ENCODE measurements at regions not wholly inside any gene's neighbourhood (a gene's known extent, or its start where the extent isn't known, plus 50 kb on each side); places are given as distances from the start of the nearest gene placed in this dataset.

DNA sequence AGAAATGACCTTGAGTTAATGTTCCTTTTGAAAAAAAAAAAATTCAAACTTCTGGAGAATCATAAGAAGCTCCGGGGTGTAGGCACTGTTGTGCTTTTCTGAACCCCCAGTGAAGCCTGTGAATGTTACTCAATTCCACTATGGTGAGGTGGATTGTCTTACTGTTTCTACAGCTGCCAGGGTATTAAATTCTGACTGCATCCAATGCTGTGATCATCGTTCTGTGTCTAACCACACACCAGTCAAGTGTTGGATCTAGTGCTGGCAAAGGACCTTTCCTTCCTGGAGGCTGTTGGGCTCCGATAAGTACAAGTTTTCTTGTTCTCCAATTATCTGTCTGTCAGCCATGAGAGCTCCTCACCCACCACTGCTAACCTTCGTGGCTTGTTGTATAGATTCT is 162.0 kb upstream of the EPHA7 start:
- H3K9me3 ChIP-seq (ENCODE audit: low read depth): no peaks in the 10 kb centered on the region
- no peaks in the 10 kb centered on the region for H3K27me3 Mint-ChIP-seq (ENCODE audit: insufficient read depth, low read depth)
- H3K27me3 ChIP-seq: no peaks in the 10 kb centered on the region
- no peaks in the 10 kb centered on the region for H3F3A ChIP-seq (ENCODE audit: low read depth)
- no peak overlapping the region for H3K9ac ChIP-seq
- H4K20me1 ChIP-seq (ENCODE audit: low read depth): no peaks in the 10 kb centered on the region
- H3K36me3 ChIP-seq: no peaks in the 10 kb centered on the region
- H3K4me3 ChIP-seq: no peak overlapping the region
- no peak overlapping the region for H3K4me2 ChIP-seq
- H3K9me3 Mint-ChIP-seq: no peaks in the 10 kb centered on the region
- no peak overlapping the region for H3K27ac Mint-ChIP-seq
- H3K4me3 Mint-ChIP-seq: no peak overlapping the region
- no peaks in the 10 kb centered on the region for H3K79me2 ChIP-seq (ENCODE audit: low read depth)
- TF ChIP-seq, protein P1, sequence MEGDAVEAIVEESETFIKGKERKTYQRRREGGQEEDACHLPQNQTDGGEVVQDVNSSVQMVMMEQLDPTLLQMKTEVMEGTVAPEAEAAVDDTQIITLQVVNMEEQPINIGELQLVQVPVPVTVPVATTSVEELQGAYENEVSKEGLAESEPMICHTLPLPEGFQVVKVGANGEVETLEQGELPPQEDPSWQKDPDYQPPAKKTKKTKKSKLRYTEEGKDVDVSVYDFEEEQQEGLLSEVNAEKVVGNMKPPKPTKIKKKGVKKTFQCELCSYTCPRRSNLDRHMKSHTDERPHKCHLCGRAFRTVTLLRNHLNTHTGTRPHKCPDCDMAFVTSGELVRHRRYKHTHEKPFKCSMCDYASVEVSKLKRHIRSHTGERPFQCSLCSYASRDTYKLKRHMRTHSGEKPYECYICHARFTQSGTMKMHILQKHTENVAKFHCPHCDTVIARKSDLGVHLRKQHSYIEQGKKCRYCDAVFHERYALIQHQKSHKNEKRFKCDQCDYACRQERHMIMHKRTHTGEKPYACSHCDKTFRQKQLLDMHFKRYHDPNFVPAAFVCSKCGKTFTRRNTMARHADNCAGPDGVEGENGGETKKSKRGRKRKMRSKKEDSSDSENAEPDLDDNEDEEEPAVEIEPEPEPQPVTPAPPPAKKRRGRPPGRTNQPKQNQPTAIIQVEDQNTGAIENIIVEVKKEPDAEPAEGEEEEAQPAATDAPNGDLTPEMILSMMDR (IDR thresholded peaks at IDR 0.05): no peak
- no peak for TF ChIP-seq EZH2 (IDR thresholded peaks at IDR 0.05)
- TF ChIP-seq EZH2phosphoT487 (IDR thresholded peaks at IDR 0.05): no peak
- H3K4me1 Mint-ChIP-seq: peaks cover 10% of the 10 kb centered on the region
- no peaks in the 10 kb centered on the region for H3K36me3 Mint-ChIP-seq
- no peak overlapping the region for H3K27ac ChIP-seq
- peaks cover 10% of the 10 kb centered on the region for H3K4me1 ChIP-seq
- DNase-seq (ENCODE audit: low spot score): no peak
- peak overlapping the region; percentile 65 for H2AFZ ChIP-seq (replicated peaks)

DNA sequence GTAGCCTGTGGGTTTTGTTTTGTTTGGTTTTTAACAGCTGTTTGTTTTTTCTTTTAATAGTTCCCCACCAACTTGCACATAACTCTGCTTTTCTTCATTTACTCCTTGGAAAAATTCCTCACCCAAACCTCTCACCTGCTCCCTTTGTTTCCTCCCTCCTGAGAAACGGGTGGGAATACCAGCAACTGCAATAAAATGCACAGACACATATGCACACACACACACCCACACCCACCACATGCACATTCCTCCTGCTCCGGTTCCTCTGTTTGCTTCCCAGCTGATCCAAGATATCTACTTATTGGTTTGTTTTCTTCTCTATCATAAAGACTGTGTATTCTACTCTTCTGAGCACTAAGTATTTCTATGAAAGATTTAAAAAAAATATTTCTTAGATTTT is 161.1 kb upstream of the EPHA7 start:
- TF ChIP-seq, protein P1 (IDR thresholded peaks at IDR 0.05): no peak
- TF ChIP-seq EZH2 (IDR thresholded peaks at IDR 0.05) (no peak), EZH2phosphoT487 (IDR thresholded peaks at IDR 0.05) (no peak)
- no peaks in the 10 kb centered on the region for H3K9me3 ChIP-seq (ENCODE audit: low read depth)
- no peaks in the 10 kb centered on the region for H3K36me3 ChIP-seq
- Mint-ChIP-seq H3K36me3 (no peaks in the 10 kb centered on the region), H3K4me1 (peaks cover 11% of the 10 kb centered on the region), H3K27me3 (ENCODE audit: insufficient read depth, low read depth) (no peaks in the 10 kb centered on the region), H3K27ac (no peak overlapping the region), H3K9me3 (no peaks in the 10 kb centered on the region), H3K4me3 (no peak overlapping the region)
- H3K4me3 ChIP-seq: no peak overlapping the region
- H3F3A ChIP-seq (ENCODE audit: low read depth): no peaks in the 10 kb centered on the region
- no peak overlapping the region for H3K4me2 ChIP-seq
- H3K79me2 ChIP-seq (ENCODE audit: low read depth): no peaks in the 10 kb centered on the region
- H3K27ac ChIP-seq: no peak overlapping the region
- H4K20me1 ChIP-seq (ENCODE audit: low read depth): no peaks in the 10 kb centered on the region
- peak overlapping the region; percentile 18 for H2AFZ ChIP-seq (replicated peaks)
- peaks cover 13% of the 10 kb centered on the region for H3K4me1 ChIP-seq
- DNase-seq (ENCODE audit: low spot score): no peak
- H3K9ac ChIP-seq: no peak overlapping the region
- H3K27me3 ChIP-seq: no peaks in the 10 kb centered on the region

DNA sequence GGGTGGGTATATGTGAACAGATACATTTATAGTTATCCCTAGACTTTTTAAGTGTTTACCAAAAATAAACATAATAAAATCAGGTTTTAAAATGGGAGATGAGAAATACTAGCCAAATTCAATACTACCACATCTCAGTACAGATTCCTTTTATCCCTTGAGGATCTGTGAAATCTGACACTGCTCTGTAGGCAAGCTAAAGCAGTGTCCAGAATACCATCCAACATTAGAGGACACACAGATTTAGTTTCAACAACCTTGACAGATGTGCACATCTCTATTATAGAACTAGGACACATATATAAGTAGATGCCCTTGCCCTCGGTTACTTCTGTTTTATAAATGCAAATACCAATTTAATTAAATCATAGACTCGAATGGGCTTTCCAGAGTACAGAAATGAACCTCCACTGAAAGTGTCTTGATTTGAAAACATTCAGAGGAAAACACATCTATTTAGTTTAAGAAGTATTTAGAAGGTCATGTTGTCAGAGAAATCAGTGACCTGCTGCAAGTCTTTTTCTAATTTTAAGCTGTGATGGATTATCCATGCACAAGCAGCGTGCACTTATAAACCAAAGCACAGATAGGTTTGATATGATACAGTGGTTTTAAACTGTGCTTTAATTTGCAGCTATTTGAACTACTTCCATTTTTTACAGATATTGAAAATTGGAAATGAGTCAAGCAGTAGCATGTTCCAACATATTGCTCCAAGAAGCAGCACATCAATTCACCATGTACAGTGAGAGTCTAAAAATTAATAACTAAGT is 156.3 kb upstream of the EPHA7 start:
- Mint-ChIP-seq H3K4me3 (no peak overlapping the region), H3K36me3 (no peaks in the 10 kb centered on the region), H3K27me3 (ENCODE audit: insufficient read depth, low read depth) (no peaks in the 10 kb centered on the region), H3K4me1 (peaks cover 31% of the 10 kb centered on the region), H3K27ac (no peak overlapping the region), H3K9me3 (no peaks in the 10 kb centered on the region)
- no peak for DNase-seq (ENCODE audit: low spot score)
- no peak overlapping the region for H2AFZ ChIP-seq (replicated peaks)
- peaks cover 20% of the 10 kb centered on the region for H3K4me1 ChIP-seq
- no peak overlapping the region for H3K9ac ChIP-seq
- no peaks in the 10 kb centered on the region for H3F3A ChIP-seq (ENCODE audit: low read depth)
- no peak for TF ChIP-seq EZH2 (IDR thresholded peaks at IDR 0.05)
- no peak for TF ChIP-seq EZH2phosphoT487 (IDR thresholded peaks at IDR 0.05)
- TF ChIP-seq, protein P1 (IDR thresholded peaks at IDR 0.05): no peak
- no peak overlapping the region for H3K4me3 ChIP-seq
- no peak overlapping the region for H3K27ac ChIP-seq
- H3K9me3 ChIP-seq (ENCODE audit: low read depth): no peaks in the 10 kb centered on the region
- no peak overlapping the region for H3K4me2 ChIP-seq
- H3K36me3 ChIP-seq: no peaks in the 10 kb centered on the region
- H3K27me3 ChIP-seq: no peaks in the 10 kb centered on the region
- H3K79me2 ChIP-seq (ENCODE audit: low read depth): no peaks in the 10 kb centered on the region
- H4K20me1 ChIP-seq (ENCODE audit: low read depth): no peaks in the 10 kb centered on the region

Data from neural progenitor cell (in vitro differentiated cells).